ENCODE measurements at regions not wholly inside any gene's neighbourhood (a gene's known extent, or its start where the extent isn't known, plus 50 kb on each side); places are given as distances from the start of the nearest gene placed in this dataset.
"Not testable (repeated sequence)": the region's sequence is repeated elsewhere in the genome, so short reads cannot be mapped to it uniquely, and the experiment has no call there.

- TF ChIP-seq, protein P1, sequence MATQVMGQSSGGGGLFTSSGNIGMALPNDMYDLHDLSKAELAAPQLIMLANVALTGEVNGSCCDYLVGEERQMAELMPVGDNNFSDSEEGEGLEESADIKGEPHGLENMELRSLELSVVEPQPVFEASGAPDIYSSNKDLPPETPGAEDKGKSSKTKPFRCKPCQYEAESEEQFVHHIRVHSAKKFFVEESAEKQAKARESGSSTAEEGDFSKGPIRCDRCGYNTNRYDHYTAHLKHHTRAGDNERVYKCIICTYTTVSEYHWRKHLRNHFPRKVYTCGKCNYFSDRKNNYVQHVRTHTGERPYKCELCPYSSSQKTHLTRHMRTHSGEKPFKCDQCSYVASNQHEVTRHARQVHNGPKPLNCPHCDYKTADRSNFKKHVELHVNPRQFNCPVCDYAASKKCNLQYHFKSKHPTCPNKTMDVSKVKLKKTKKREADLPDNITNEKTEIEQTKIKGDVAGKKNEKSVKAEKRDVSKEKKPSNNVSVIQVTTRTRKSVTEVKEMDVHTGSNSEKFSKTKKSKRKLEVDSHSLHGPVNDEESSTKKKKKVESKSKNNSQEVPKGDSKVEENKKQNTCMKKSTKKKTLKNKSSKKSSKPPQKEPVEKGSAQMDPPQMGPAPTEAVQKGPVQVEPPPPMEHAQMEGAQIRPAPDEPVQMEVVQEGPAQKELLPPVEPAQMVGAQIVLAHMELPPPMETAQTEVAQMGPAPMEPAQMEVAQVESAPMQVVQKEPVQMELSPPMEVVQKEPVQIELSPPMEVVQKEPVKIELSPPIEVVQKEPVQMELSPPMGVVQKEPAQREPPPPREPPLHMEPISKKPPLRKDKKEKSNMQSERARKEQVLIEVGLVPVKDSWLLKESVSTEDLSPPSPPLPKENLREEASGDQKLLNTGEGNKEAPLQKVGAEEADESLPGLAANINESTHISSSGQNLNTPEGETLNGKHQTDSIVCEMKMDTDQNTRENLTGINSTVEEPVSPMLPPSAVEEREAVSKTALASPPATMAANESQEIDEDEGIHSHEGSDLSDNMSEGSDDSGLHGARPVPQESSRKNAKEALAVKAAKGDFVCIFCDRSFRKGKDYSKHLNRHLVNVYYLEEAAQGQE (IDR thresholded peaks at IDR 0.05; ENCODE audit: low read depth, low read length): no peak
- TF ChIP-seq FOXJ3 (CRISPR knock-in tag; IDR thresholded peaks at IDR 0.05) (no peak), GABPA (IDR thresholded peaks at IDR 0.05; ENCODE audit: low read depth) (no peak), TEAD4 (IDR thresholded peaks at IDR 0.05; ENCODE audit: borderline replicate concordance, insufficient read depth) (no peak), ZBTB33 (IDR thresholded peaks at IDR 0.05; ENCODE audit: borderline replicate concordance, low read depth) (no peak), TCF12 (IDR thresholded peaks at IDR 0.05) (no peak)
Measured at GRCh38 chr5:67636091-67636490, 439.5 kb upstream of the CD180 start (continued).

DNA sequence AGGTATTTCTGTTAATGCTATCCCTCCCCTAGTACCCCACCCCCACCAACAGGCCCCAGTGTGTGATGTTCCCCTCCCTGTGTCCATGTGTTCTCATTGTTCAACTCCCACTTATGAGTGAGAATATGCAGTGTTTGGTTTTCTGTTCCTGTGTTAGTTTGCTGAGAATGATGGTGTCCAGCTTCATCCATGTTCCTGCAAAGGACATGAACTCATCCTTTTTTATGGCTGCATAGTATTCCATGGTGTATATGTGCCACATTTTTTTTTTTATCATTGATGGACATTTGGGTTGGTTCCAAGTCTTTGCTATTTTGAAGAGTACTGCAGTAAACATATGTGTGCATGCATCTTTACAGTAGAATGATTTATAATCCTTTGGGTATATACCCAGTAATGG is 430.5 kb upstream of the CD180 start:
- H3K9me3 ChIP-seq; CTCF ChIA-PET; H3K4me1 ChIP-seq (ENCODE audit: control insufficient read depth in 1 of 2, insufficient read depth in 2 of 2, low read depth in 1 of 2, low read length in 1 of 2); H3K79me2 ChIP-seq (ENCODE audit: insufficient read depth); DNase-seq; H3K36me3 ChIP-seq (replicated peaks in 1 of 2; ENCODE audit: control insufficient read depth in 1 of 2, insufficient read depth in 2 of 2, low read length in 1 of 2); H2AFZ ChIP-seq (ENCODE audit: low read depth); H3K9me2 ChIP-seq; H4K20me1 ChIP-seq (ENCODE audit: insufficient read depth); H3F3A ChIP-seq (replicated peaks; ENCODE audit: insufficient read depth); H3K4me2 ChIP-seq; H3K4me3 ChIP-seq (ENCODE audit: low read depth in 2 of 2, low read length in 1 of 2); H3K9ac ChIP-seq; H3K27me3 ChIP-seq (ENCODE audit: insufficient read depth); H3K27ac ChIP-seq (ENCODE audit: low read depth in 2 of 2, low read length in 1 of 2); POLR2A ChIA-PET: not testable (repeated sequence)

DNA sequence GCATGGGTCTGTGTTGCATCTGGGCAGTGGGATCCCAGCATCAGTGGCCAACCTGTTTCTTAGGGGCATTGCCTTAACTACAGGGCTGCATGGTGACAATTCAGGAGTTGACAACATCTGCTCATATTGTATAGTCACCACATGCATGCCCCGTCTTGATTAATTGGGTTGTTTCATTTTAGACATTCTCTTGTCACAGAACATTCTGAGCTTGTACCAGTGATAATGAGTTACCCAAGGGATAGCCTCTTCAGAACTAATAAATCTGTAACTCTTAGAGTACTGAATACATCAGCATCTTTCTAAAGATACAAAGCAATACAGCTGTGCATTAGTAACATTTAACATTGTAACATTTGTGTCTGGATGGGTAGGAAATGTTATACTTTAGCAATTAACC is 426.5 kb upstream of the CD180 start:
- H3K4me3 ChIP-seq (ENCODE audit: low read depth in 2 of 2, low read length in 1 of 2): no peak overlapping the region
- no peak overlapping the region for H2AFZ ChIP-seq (ENCODE audit: low read depth)
- no peak for DNase-seq
- ChIA-PET POLR2A (no interaction called here), CTCF (no interaction called here)
- H3K4me1 ChIP-seq (ENCODE audit: control insufficient read depth in 1 of 2, insufficient read depth in 2 of 2, low read depth in 1 of 2, low read length in 1 of 2): peaks cover 0 to 5% of the 10 kb centered on the region in 2 experiments; a peak in 2 of 4 replicates
- H4K20me1 ChIP-seq (ENCODE audit: insufficient read depth): no peaks in the 10 kb centered on the region
- no peaks in the 10 kb centered on the region for H3K27me3 ChIP-seq (ENCODE audit: insufficient read depth)
- no peaks in the 10 kb centered on the region for H3F3A ChIP-seq (replicated peaks; ENCODE audit: insufficient read depth)
- H3K9me3 ChIP-seq: no peaks in the 10 kb centered on the region
- H3K9ac ChIP-seq: no peak overlapping the region
- WGBS (ENCODE audit: low lambda C conversion rate): 53% methylated on average over 1 of the region's 1 CpG
- no peak overlapping the region for H3K4me2 ChIP-seq
- no peak overlapping the region for H3K27ac ChIP-seq (ENCODE audit: low read depth in 2 of 2, low read length in 1 of 2)
- H3K79me2 ChIP-seq (ENCODE audit: insufficient read depth): no peaks in the 10 kb centered on the region
- no peaks in the 10 kb centered on the region for H3K36me3 ChIP-seq (replicated peaks in 1 of 2; ENCODE audit: control insufficient read depth in 1 of 2, insufficient read depth in 2 of 2, low read length in 1 of 2)
- no peaks in the 10 kb centered on the region for H3K9me2 ChIP-seq
- TF ChIP-seq GATA2 (CRISPR knock-in tag; IDR thresholded peaks at IDR 0.05) (no peak), EP300 (IDR thresholded peaks at IDR 0.05; ENCODE audit: borderline replicate concordance in 1 of 2, low read depth in 1 of 2, low read length in 1 of 2) (no peak), NRF1 (IDR thresholded peaks at IDR 0.05; ENCODE audit: low read depth, low read length) (no peak), JUND (IDR thresholded peaks at IDR 0.05) (no peak), MXI1 (IDR thresholded peaks at IDR 0.05; ENCODE audit: low read depth, low read length) (no peak), ELF1 (IDR thresholded peaks at IDR 0.05) (no peak), TAF1 (IDR thresholded peaks at IDR 0.05; ENCODE audit: borderline replicate concordance, low read depth, low read length) (no peak), RXRA (IDR thresholded peaks at IDR 0.05; ENCODE audit: borderline replicate concordance, low read depth) (no peak), POLR2AphosphoS5 (IDR thresholded peaks at IDR 0.05; ENCODE audit: low read depth, low read length) (no peak), RFX5 (IDR thresholded peaks at IDR 0.05; ENCODE audit: low read length) (no peak), CTCF (IDR thresholded peaks at IDR 0.05) (no peak)
- TF ChIP-seq, protein P2, sequence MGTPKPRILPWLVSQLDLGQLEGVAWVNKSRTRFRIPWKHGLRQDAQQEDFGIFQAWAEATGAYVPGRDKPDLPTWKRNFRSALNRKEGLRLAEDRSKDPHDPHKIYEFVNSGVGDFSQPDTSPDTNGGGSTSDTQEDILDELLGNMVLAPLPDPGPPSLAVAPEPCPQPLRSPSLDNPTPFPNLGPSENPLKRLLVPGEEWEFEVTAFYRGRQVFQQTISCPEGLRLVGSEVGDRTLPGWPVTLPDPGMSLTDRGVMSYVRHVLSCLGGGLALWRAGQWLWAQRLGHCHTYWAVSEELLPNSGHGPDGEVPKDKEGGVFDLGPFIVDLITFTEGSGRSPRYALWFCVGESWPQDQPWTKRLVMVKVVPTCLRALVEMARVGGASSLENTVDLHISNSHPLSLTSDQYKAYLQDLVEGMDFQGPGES (IDR thresholded peaks at IDR 0.05; ENCODE audit: low read depth, low read length): no peak
- TF ChIP-seq, protein P3, sequence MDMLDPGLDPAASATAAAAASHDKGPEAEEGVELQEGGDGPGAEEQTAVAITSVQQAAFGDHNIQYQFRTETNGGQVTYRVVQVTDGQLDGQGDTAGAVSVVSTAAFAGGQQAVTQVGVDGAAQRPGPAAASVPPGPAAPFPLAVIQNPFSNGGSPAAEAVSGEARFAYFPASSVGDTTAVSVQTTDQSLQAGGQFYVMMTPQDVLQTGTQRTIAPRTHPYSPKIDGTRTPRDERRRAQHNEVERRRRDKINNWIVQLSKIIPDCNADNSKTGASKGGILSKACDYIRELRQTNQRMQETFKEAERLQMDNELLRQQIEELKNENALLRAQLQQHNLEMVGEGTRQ (IDR thresholded peaks at IDR 0.05; ENCODE audit: borderline replicate concordance, low read depth, low read length): no peak
